Naive B cell (primary cell): ENCODE measurements at regions not wholly inside any gene's neighbourhood (a gene's known extent, or its start where the extent isn't known, plus 50 kb on each side); places are given as distances from the start of the nearest gene placed in this dataset.

Experiments used
- ATAC-seq, 2 donors: fragments of 150-1000 bp; cut with Tn5 transposase; 2 replicates each; pipeline ENCODE4 v1.10.0; 2021; ENCODE audit warnings: low read depth in 2 of 2, mild to moderate bottlenecking in 2 of 2, moderate library complexity in 2 of 2
- DNase-seq: peaks from one replicate; pipeline ENCODE4 v3.0.0; 2022
- H3K27ac Mint-ChIP-seq, 6 donors: one replicate each; pipeline ENCODE4 v1.8.0; 2020 to 2022; ENCODE audit warnings: mild to moderate bottlenecking in 6 of 6, mixed read lengths in 6 of 6, moderate library complexity in 5 of 6, inconsistent platforms in 2 of 6
- H3K27me3 Mint-ChIP-seq, 3 donors: one replicate each; pipeline ENCODE4 v1.8.0; 2021 to 2022; ENCODE audit warnings: mixed read lengths in 3 of 3, mild to moderate bottlenecking in 1 of 3
- H3K36me3 Mint-ChIP-seq, 2 donors: one replicate each; pipeline ENCODE4 v1.8.0; 2020 to 2022; ENCODE audit warnings: mixed read lengths in 2 of 2, inconsistent platforms in 1 of 2, mild to moderate bottlenecking in 1 of 2
- H3K4me1 Mint-ChIP-seq, 3 donors: one replicate each; pipeline ENCODE4 v1.8.0; 2020 to 2022; ENCODE audit warnings: mixed read lengths in 3 of 3, inconsistent platforms in 1 of 3, mild to moderate bottlenecking in 1 of 3, moderate library complexity in 1 of 3
- H3K4me3 Mint-ChIP-seq, 8 donors: one replicate each; pipeline ENCODE4 v1.8.0; 2020 to 2022; ENCODE audit warnings: mild to moderate bottlenecking in 8 of 8, mixed read lengths in 8 of 8, moderate library complexity in 8 of 8, inconsistent platforms in 2 of 8
- H3K9me3 Mint-ChIP-seq, 7 donors: one replicate each; pipeline ENCODE4 v1.8.0; 2020 to 2022; ENCODE audit warnings: mixed read lengths in 7 of 7, mild to moderate bottlenecking in 5 of 7, inconsistent platforms in 2 of 7, moderate library complexity in 1 of 7

GRCh38 chr7:131890176-131890575 is 333.7 kb upstream of the PODXL start:
- H3K27ac Mint-ChIP-seq = no peak overlapping the region
- no peak for ATAC-seq
- peaks cover 4 to 25% of the 10 kb centered on the region in 2 donors for H3K36me3 Mint-ChIP-seq
- DNase-seq = no peak
- H3K4me3 Mint-ChIP-seq = no peak overlapping the region
- H3K4me1 Mint-ChIP-seq = no peaks in the 10 kb centered on the region
- H3K27me3 Mint-ChIP-seq = peaks cover 0 to 16% (median 0%) of the 10 kb centered on the region in 3 donors
- peaks cover 8 to 26% (median 17%) of the 10 kb centered on the region in 7 donors for H3K9me3 Mint-ChIP-seq

DNA sequence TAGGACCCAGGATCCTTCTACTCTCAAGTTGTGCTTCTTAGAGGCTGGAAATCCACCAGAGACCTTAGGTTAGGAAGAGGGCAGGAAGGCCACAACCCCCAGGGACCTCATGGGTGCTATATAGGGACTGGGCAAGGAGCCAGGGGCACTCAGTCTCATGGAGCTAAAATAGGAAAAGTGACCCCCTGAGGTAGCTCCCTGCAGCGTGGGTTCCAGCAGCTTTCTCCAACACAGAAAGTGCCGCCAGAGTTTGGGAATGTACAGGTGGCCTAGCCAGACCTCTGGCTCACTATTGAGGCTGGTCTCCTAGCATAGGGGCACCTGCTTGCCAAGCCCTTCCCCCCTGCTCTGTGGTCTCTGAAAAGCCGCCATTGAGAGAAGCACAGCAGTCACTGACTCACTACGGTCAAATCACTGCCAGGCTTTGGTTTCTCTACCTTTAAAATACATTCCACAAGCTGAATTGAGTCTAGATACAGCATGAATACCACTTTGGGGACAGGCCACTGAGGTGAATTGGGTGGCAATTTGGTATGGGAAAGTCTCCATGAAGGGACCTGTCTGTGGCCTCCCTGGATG is 333.2 kb upstream of the PODXL start:
- Mint-ChIP-seq H3K36me3 (peaks cover 4 to 28% of the 10 kb centered on the region in 2 donors), H3K27me3 (peaks cover 0 to 12% (median 0%) of the 10 kb centered on the region in 3 donors), H3K4me3 (no peak overlapping the region), H3K27ac (no peak overlapping the region), H3K4me1 (no peaks in the 10 kb centered on the region), H3K9me3 (peaks cover 10 to 31% (median 20%) of the 10 kb centered on the region in 7 donors)
- no peak for DNase-seq
- no peak for ATAC-seq

- Mint-ChIP-seq H3K4me1 (no peaks in the 10 kb centered on the region), H3K9me3 (peaks cover 11 to 46% (median 20%) of the 10 kb centered on the region in 7 donors), H3K27me3 (peaks cover 3 to 15% (median 5%) of the 10 kb centered on the region in 3 donors), H3K4me3 (no peak overlapping the region), H3K27ac (no peak overlapping the region), H3K36me3 (peaks cover 4 to 28% of the 10 kb centered on the region in 2 donors)
- ATAC-seq = no peak
- DNase-seq = no peak
Observed at GRCh38 chr7:131883769-131884168, 327.3 kb upstream of the PODXL start.

DNA sequence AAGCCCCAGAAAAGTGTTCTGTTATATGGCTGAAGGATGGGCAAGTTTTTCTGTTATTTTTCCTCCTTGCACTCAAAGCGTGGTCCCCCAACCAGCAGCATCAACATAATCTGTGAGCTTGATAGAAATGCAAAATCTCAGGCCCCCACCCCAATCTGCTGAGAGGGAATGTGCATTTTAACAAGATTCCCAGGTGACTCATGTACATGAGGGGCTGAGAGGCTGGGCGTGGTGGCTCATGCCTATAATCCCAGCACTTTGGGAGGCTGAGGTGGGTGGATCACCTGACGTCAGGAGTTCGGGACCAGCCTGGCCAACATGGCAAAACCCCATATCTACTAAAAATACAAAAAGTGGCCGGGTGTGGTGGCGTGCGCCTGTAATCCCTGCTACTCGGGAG is 326.8 kb upstream of the PODXL start:
- H3K4me3 Mint-ChIP-seq = no peak overlapping the region
- no peaks in the 10 kb centered on the region for H3K4me1 Mint-ChIP-seq
- H3K27me3 Mint-ChIP-seq = peaks cover 3 to 15% (median 5%) of the 10 kb centered on the region in 3 donors
- DNase-seq (no peak), ATAC-seq (no peak)
- H3K9me3 Mint-ChIP-seq = peaks cover 11 to 46% (median 20%) of the 10 kb centered on the region in 7 donors
- no peak overlapping the region for H3K27ac Mint-ChIP-seq
- peaks cover 4 to 28% of the 10 kb centered on the region in 2 donors for H3K36me3 Mint-ChIP-seq

DNA sequence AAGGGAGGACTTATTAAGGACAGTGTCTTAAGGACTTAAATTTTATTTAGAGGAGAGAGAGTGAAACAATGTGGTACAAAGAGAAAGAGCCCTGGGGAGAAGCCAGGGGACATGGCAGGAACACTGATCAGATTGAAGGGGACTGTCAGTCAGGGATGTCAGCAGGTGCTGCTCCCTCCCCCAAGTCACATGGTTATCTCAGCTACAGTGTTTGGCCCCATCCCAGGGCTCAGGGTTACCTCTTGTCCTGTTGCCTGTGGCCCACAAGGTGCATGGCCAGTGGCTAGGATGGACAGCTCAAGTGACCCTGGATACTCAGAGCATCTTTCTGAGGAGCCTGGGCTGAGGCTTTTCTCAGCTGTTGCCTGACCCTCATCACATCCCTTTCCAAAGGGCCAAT is 325.9 kb upstream of the PODXL start:
- Mint-ChIP-seq H3K27me3 (peaks cover 3 to 15% (median 5%) of the 10 kb centered on the region in 3 donors), H3K4me1 (no peaks in the 10 kb centered on the region)

DNA sequence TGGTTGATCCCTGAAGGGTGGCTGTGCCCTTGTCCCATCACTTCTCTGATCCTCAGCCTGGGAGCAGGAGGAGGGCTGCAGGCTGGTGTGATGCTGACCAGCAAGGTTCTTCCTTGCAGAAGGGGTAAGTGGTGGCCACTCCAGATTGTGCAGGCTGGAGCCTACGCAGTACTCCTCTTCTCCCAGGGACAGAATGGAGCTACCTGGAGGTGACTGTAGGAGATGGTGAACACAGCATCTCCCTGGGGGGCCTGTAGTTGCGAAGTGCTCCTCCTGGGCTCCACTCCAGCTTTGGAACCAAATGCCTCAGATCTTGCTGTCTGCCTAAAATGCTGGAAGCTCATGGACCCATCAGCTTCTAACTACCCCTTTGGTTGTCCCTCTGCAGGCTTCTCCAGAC is 323.6 kb upstream of the PODXL start:
- ATAC-seq = no peak

More for the DNA sequence above, 325.9 kb upstream of the PODXL start:
- Mint-ChIP-seq H3K9me3 (peaks cover 11 to 41% (median 20%) of the 10 kb centered on the region in 7 donors), H3K4me3 (no peak overlapping the region), H3K36me3 (peaks cover 4 to 24% of the 10 kb centered on the region in 2 donors), H3K27ac (no peak overlapping the region)
- ATAC-seq (no peak), DNase-seq (no peak)

DNA sequence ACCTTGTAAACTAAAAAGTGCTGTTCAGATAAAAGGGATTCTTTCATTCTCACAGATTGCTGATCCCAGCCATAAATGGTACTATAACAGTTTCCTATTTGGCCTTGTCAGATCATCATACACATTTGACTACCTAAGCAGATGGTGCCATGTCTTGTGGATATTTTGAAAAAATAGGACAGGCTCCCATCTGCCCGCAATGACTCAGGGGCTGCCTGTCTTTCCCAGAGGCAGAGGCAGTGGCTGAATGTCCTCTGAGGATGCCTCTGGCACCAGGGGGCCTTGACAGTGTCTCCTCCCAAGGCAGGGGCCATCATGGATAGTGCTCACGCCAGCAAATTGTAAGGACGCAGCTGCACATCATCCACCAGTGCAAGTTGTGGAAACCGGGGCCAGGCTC is 323.0 kb upstream of the PODXL start:
- DNase-seq (no peak), ATAC-seq (no peak)
- Mint-ChIP-seq H3K27ac (no peak overlapping the region), H3K27me3 (peaks cover 3 to 15% (median 5%) of the 10 kb centered on the region in 3 donors), H3K36me3 (no peaks in the 10 kb centered on the region), H3K4me3 (no peak overlapping the region), H3K4me1 (no peaks in the 10 kb centered on the region), H3K9me3 (peaks cover 0 to 13% (median 2%) of the 10 kb centered on the region in 7 donors)

More for the DNA sequence above, 323.6 kb upstream of the PODXL start:
- H3K4me3 Mint-ChIP-seq = no peak overlapping the region
- peaks cover 3 to 15% (median 5%) of the 10 kb centered on the region in 3 donors for H3K27me3 Mint-ChIP-seq
- H3K4me1 Mint-ChIP-seq = no peaks in the 10 kb centered on the region
- no peak overlapping the region for H3K27ac Mint-ChIP-seq
- peaks cover under 1 to 19% (median 3%) of the 10 kb centered on the region in 7 donors for H3K9me3 Mint-ChIP-seq
- DNase-seq = no peak
- H3K36me3 Mint-ChIP-seq = peaks cover 0 to 2% of the 10 kb centered on the region in 2 donors

GRCh38 chr7:131878777-131879176 is 322.3 kb upstream of the PODXL start:
- ATAC-seq (no peak), DNase-seq (no peak)
- no peaks in the 10 kb centered on the region for H3K4me1 Mint-ChIP-seq
- H3K9me3 Mint-ChIP-seq = peaks cover 0 to 8% (median 0%) of the 10 kb centered on the region in 7 donors
- no peaks in the 10 kb centered on the region for H3K36me3 Mint-ChIP-seq
- H3K27ac Mint-ChIP-seq = no peak overlapping the region
- no peak overlapping the region for H3K4me3 Mint-ChIP-seq
- peaks cover 0 to 15% (median 5%) of the 10 kb centered on the region in 3 donors for H3K27me3 Mint-ChIP-seq

GRCh38 chr7:131873581-131873980 is 317.2 kb upstream of the PODXL start:
- no peak for ATAC-seq
- no peak for DNase-seq
- Mint-ChIP-seq H3K9me3 (peaks cover 0 to 7% (median 4%) of the 10 kb centered on the region in 7 donors), H3K36me3 (peaks cover 0 to 6% of the 10 kb centered on the region in 2 donors), H3K27ac (no peak overlapping the region), H3K4me1 (no peaks in the 10 kb centered on the region), H3K4me3 (no peak overlapping the region), H3K27me3 (peaks cover 0 to 10% (median 9%) of the 10 kb centered on the region in 3 donors)

DNA sequence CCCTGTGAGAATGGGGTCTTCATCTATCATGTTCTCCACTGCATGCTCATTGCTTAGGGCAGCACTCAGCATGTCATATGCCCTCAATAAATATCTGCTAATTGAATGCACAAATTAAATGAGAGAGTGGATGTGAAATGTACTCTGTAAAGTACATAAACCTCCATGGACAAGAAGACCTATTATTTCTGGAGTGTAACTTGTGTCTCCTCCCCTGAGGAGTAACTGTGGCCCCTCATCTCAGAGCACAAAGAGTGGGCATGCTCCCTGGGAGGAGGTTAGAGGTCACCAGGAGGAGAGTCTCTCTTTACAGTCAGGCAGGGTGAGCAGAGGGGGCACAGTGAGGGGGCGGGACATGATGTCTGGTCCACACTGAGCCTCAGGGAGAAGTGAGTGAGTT is 313.6 kb upstream of the PODXL start:
- Mint-ChIP-seq H3K27me3 (peaks cover 0 to 10% (median 9%) of the 10 kb centered on the region in 3 donors), H3K36me3 (peaks cover 0 to 6% of the 10 kb centered on the region in 2 donors), H3K9me3 (peaks cover 0 to 7% (median 4%) of the 10 kb centered on the region in 7 donors), H3K4me3 (no peak overlapping the region), H3K4me1 (no peaks in the 10 kb centered on the region), H3K27ac (no peak overlapping the region)
- ATAC-seq (no peak), DNase-seq (no peak)

DNA sequence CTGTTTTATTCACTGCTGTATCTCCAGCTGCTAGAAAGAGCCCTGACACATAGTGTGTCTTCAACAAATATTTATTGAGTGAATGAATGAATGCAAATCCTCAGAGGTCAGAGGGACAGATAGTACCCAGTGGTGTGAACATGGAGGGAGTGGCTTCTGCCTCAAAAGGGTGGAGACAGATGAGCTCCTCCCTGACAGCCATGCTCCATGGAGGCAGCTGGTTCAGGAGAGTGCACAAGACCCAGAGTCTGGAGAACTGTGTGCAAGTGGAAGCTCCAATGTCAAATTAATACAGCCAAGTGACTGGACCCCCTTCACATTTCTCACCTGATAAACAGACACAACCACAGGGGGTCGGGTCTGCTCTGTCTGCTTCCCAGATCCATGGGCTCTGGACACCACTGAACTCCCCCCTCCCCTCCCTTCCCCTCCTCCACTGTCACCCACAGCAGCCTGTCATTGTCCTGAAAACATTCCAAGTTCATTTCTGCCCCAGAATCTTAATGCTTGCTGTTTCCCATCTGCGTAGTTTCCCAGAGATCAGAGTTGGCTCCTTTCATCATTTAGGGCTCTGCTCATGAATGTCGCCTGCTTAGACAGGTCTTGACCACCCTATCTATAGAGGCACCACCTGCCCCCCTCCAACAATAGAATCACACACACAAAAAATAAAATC is 312.9 kb upstream of the PODXL start:
- Mint-ChIP-seq H3K4me3 (no peak overlapping the region), H3K36me3 (peaks cover 0 to 6% of the 10 kb centered on the region in 2 donors), H3K9me3 (peaks cover 0 to 7% (median 4%) of the 10 kb centered on the region in 7 donors), H3K4me1 (no peaks in the 10 kb centered on the region), H3K27ac (no peak overlapping the region), H3K27me3 (peaks cover 0 to 10% (median 9%) of the 10 kb centered on the region in 3 donors)
- no peak for DNase-seq
- ATAC-seq = no peak

GRCh38 chr7:131867461-131867860 is 311.0 kb upstream of the PODXL start:
- no peak for DNase-seq
- H3K36me3 Mint-ChIP-seq = peaks cover 0 to 6% of the 10 kb centered on the region in 2 donors
- H3K4me3 Mint-ChIP-seq = no peak overlapping the region
- H3K27me3 Mint-ChIP-seq = peaks cover 0 to 10% (median 9%) of the 10 kb centered on the region in 3 donors
- H3K4me1 Mint-ChIP-seq = no peaks in the 10 kb centered on the region
- no peak for ATAC-seq
- H3K9me3 Mint-ChIP-seq = peaks cover 0 to 6% (median 3%) of the 10 kb centered on the region in 7 donors
- H3K27ac Mint-ChIP-seq = no peak overlapping the region

DNA sequence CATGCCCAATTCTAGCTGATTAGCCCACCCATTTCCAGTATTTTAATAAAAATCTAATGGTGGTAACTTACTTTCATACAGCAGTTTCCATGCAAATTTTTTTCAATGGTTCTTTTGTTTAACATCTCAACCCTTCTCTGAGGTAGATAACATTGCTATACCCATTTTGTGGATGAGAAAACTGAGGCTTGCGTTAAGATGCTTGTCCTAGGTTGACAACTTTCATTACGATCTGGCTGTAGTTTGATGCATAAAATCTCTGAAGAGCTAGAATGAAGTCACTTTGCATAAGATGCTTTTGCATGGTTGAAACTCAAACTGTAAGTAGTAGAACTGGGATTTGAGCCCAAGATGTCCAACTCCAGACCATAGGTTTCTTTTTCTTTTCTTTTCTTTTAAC is 309.5 kb upstream of the PODXL start:
- Mint-ChIP-seq H3K36me3 (peaks cover 0 to 6% of the 10 kb centered on the region in 2 donors), H3K27me3 (peaks cover 0 to 9% (median 6%) of the 10 kb centered on the region in 3 donors), H3K4me3 (no peak overlapping the region), H3K9me3 (peaks cover 0 to 4% (median 0%) of the 10 kb centered on the region in 7 donors), H3K27ac (no peak overlapping the region), H3K4me1 (no peaks in the 10 kb centered on the region)
- ATAC-seq = no peak
- no peak for DNase-seq
